Fibroblast of mammary gland (primary cell): ENCODE measurements at regions not wholly inside any gene's neighbourhood (a gene's known extent, or its start where the extent isn't known, plus 50 kb on each side); places are given as distances from the start of the nearest gene placed in this dataset.

ENCODE experiments used
- DNase-seq: peaks from one replicate; pipeline ENCODE4 v3.0.0-alpha.2; 2010; ENCODE audit warnings: low read depth
- H3K4me3 ChIP-seq: 2 replicates; pipeline ENCODE4 v1.5.1; 2011; ENCODE audit warnings: low read depth, mild to moderate bottlenecking, low read length, moderate library complexity; ENCODE audit not compliant: control insufficient read depth
- TF ChIP-seq, protein P1 (sequence below): conservative IDR thresholded peaks from 2 replicates; pipeline ENCODE4 v1.5.1; 2011; ENCODE audit warnings: low read depth, low read length, inconsistent platforms; ENCODE audit not compliant: control insufficient read depth, insufficient read depth

DNA sequence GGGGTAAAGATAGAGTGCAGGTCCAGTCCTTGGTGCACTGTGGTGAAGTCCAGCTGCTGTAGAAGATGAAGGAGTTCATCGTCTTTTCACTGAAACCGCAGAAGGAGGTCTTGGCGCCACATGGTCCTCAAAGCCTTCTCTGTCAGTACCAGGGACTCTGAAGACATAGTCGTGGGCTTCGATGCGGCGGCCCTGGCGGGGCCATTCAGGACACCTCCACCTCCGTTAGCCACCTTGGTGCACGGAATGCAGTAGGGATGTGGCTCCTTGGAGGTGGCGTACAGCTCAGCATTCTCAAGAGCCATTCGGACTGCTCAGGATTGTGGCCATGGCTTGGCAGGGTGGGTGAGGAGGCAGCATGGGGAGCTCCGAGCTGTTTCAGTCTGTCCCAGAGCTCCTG is 418.8 kb downstream of the SUCLG1 start:
- H3K4me3 ChIP-seq: no peak overlapping the region
- TF ChIP-seq, protein P1, sequence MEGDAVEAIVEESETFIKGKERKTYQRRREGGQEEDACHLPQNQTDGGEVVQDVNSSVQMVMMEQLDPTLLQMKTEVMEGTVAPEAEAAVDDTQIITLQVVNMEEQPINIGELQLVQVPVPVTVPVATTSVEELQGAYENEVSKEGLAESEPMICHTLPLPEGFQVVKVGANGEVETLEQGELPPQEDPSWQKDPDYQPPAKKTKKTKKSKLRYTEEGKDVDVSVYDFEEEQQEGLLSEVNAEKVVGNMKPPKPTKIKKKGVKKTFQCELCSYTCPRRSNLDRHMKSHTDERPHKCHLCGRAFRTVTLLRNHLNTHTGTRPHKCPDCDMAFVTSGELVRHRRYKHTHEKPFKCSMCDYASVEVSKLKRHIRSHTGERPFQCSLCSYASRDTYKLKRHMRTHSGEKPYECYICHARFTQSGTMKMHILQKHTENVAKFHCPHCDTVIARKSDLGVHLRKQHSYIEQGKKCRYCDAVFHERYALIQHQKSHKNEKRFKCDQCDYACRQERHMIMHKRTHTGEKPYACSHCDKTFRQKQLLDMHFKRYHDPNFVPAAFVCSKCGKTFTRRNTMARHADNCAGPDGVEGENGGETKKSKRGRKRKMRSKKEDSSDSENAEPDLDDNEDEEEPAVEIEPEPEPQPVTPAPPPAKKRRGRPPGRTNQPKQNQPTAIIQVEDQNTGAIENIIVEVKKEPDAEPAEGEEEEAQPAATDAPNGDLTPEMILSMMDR: no peak
- no peak for DNase-seq

DNA sequence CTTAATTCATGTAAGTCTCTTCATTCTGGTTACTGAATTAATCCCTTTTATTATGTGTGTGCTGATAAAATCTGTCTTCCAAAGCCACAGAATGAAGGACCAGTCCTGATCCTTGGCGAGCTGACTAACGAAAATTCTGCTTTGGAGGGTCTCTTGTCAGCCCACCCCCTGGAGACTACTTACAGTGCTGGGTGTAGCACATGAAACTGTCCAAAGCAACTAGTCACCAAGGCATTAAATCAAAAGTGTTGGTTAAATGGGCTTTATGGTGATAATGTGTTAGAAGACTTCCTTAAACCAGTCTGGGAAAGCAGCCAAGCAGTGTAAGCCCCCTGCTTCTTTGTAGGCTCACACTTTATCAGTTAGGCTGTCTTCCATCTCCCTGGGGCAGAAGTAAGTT is 420.2 kb downstream of the SUCLG1 start:
- TF ChIP-seq, protein P1: no peak
- no peak overlapping the region for H3K4me3 ChIP-seq
- DNase-seq: no peak

DNA sequence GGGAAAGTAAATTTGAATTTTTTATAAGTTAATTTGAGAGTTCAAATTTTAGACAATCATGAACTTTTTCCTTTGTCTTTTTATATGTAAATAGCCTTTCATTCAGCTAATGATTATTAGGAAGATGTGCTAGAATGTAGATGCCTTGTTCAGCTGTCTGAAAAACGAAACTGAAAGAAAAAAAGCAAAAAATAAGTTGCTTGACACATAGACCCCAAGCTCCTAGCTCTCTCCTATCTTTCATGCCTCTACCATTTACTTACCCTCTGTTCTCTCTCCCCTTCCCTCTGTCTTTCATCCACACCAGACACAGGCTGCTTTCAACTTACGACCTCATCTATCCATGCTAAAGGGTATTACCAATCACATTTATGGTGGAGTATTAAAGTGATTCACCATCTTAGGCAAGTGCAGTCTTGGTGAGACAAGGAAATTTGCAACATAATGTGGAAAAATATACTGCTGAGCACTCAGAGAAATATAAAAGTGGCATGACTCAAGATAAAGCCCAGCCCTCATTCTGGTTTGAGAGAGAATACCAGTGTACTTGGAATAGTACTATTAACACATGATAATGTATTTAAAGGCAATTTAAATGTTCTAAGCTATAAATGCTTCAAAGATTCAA is 425.6 kb downstream of the SUCLG1 start:
- TF ChIP-seq, protein P1: no peak
- H3K4me3 ChIP-seq: no peak overlapping the region
- DNase-seq: no peak

DNA sequence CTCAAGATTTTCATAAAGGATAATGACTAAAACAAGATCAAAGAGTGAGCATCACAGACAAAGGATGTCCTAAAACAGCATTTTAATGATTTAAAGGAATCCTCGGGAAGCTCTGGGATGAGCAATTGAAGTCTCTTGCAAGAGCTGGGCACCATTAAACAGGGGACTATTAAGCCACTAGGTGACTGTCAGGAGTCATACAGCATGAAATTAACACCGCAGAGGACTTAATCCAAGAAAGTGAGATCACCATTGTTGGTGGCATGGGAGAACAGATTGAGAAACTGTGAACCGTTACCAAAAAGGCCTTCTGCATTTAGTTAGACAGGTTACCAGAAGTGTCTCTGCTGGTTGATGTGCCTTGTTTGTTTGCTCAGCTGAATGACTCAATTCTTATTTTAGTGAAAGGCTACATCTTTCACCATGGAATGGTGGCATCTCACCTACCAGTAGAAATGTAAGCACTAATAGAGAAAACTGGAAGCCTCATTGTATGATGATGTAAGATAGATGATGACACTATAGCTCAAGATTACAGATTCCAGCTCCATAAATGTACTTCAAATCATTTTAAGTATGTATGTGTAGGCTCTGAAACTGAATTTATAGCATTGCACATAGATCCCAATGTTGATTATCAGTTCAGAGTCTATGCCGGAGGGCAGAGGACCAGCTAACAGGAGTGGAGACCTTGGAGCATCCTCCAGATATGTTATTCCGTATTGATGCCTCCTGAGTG is 427.6 kb downstream of the SUCLG1 start:
- TF ChIP-seq, protein P1: no peak
- no peak overlapping the region for H3K4me3 ChIP-seq
- DNase-seq: no peak

DNA sequence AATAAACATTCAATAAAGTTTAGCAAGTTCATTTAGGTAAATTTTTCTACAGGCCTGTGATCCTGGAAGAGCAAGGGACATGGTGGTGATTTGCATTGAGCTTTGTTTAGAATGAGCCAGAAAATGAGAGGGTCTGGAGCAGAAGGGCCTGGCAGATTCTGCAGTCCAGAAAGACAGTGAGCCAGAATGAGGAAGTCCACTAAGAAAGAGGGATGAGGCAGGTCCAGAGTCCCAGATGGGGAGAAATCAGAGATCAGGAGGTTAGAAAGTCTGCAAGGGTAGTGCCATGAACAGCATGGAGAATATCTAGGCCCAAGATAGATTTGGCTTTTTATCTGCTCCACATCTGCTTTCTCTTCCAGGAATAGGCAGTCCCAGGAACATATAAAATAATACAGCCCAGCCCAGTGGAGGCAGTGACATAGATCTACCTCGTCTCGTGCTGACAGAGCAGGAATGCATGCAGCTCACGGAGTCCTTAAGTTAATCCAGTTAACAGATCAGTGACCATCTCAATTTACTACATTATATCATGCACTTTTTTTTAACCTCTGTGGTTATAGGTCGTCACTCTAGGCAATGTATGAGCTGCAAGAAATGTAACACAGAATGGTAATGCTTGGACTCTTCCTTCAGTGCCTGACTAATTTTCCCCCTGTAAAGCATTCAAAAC is 429.0 kb downstream of the SUCLG1 start:
- no peak for DNase-seq
- no peak overlapping the region for H3K4me3 ChIP-seq
- TF ChIP-seq, protein P1: no peak

DNA sequence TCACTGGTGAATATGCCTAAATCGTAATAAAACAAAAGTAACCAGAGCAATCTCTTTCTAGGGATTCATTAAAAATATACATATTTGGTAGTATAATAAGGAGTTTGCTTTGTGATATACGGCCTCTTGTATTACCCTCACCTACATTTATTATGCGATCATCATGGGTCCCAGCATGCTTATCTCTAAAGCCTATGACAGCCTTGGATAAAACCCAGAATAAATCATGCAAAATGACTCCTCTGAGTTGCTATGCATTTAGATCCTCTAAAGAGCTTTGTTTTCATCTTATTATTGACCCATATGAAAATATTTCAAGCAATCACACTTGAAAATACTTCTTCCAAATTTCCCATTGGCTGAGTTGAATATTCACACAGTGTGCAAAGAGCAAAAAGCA is 432.3 kb downstream of the SUCLG1 start:
- no peak for DNase-seq
- no peak overlapping the region for H3K4me3 ChIP-seq
- TF ChIP-seq, protein P1: no peak
